HG03045 (cell line): ENCODE measurements at regions not wholly inside any gene's neighbourhood (a gene's known extent, or its start where the extent isn't known, plus 50 kb on each side); places are given as distances from the start of the nearest gene placed in this dataset.

ENCODE experiments used
- ATAC-seq: cut with Tn5 transposase; IDR thresholded peaks from one replicate; pipeline ENCODE4 v1.9.1; 2021; ENCODE audit warnings: mild to moderate bottlenecking, moderate library complexity; ENCODE audit not compliant: unreplicated experiment

DNA sequence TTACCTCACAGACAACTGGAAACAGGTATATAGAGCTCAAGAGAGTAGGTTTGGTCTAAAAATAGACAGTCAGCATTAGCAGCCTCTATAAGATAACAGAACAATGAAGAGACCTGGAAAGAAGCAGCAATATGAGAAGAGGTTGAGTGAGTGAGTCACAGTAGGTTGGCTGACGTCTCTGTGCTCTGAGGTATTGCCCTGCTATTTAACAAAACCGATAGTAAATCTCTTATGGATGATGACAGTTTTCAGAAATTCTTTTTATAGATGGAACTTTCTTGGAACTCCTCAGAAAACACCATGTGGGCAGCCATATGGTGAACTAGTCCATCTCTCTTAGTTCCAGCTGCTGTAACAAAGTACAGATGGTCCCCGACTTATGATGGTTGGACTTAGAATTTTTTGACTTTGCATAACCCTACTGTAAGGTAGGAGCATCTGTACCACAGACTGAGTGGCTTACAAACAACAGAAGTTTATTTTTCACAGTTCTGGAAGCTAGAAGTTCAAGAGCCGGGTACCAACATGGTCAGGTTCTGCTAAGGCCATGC, 123.5 kb downstream of the MBD2 start:
- ATAC-seq = no peak

DNA sequence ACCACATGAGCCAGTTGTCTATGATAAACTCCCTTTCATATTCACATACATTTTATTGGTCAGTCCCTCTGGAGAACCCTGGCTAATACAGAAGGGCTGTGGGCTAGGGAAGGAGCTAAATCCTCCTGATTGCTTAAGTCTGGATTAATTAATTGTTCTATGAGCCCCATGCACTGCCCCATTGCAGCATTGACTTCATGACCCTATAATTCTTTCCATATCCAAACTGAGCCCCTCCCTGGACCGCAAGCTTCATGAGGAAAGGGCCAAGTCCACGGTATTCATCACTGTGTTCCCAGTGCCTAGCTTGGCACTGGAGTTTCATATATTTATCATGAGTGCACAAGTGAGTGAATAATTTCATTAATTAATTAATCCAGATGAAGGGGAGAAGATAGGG, 124.0 kb downstream of the MBD2 start:
- ATAC-seq = no peak

DNA sequence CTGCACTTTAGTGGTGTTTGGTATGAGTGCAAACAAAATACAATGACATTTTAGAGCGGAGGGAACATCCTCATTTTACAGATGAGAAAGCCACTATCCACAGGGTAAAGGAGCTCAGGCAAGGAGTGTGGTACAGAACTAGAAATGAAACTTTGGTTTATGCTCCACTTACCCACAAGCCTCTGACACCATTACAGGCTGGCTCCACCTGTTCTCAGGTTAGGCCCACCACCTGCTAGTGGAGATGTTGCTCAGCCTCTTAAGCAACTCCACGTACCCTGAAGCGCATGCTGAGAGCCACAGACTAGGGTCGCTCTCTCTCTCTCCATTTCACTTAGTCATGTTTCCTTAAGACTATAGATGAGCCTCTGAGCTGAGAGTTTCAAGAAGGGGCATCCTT, 130.0 kb downstream of the MBD2 start:
- no peak for ATAC-seq

DNA sequence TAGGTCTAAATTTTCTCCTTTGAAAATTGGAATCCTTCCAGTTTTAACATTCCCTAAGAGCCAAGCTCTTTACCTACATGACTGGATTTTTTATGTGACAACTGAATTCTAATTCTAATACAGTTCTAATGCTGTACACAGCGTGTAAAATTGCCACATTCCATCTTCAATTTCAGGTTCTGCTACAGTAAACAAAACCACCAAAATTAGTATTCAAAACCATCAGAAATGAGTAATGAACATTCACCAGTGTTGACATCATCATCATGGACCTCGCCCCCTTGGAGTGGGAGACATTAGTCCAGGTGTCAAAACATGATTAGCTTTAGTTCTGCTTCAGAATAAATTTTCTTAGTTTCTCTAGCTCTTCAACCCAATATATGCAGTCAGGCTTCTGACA, 133.6 kb downstream of the MBD2 start:
- no peak for ATAC-seq

DNA sequence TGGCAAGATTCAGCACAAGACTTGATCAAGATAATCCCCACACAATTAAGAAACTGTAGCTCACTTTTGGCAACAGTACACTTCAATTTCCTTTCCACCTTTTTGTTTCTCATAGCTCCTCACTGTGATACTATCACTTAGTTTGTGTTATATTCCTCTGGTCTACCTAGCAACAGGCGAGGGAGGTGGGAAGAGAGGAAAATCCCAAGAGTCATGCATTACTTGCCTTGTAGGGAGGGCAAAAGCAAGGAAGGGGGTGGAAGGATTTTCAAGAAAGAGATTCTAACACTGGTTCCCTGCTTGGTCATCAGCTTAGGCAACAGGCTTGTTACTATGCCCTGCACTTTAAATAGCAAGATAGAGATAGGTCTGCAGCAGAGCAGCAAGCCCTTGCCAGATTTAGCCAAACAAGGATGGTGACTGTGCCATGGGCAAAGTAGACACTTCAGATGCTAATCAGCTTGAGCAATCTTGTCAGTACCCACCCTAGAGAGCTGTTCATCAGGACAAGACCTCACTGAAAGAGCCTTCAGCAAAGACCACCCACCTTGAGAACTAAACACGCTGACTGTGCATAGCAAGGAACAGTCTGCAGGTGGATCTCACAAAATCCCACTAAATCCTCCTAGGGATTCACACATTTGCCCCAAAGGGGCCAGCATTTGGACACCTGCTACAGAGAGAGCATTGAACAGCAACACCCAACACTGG, 134.6 kb downstream of the MBD2 start:
- ATAC-seq = no peak

DNA sequence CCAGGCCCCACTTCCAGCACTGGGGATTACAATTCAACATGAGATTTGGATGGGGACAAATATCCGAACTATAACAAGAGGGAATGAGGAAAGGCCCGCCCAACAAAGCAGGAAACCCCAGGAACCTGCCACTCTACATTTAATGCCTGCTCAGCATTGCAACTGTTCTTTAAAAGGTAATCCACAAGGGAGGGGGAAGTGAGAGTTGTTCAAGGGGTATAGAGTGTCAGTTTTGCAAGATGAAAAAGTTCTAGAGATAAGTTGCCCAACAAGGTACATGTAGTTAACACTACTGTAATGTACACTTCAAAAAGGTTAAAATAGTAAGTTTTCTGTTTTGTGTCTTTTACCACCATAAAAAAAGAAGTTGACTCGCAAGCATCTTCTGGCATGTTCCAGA, 137.6 kb downstream of the MBD2 start:
- ATAC-seq = no peak

DNA sequence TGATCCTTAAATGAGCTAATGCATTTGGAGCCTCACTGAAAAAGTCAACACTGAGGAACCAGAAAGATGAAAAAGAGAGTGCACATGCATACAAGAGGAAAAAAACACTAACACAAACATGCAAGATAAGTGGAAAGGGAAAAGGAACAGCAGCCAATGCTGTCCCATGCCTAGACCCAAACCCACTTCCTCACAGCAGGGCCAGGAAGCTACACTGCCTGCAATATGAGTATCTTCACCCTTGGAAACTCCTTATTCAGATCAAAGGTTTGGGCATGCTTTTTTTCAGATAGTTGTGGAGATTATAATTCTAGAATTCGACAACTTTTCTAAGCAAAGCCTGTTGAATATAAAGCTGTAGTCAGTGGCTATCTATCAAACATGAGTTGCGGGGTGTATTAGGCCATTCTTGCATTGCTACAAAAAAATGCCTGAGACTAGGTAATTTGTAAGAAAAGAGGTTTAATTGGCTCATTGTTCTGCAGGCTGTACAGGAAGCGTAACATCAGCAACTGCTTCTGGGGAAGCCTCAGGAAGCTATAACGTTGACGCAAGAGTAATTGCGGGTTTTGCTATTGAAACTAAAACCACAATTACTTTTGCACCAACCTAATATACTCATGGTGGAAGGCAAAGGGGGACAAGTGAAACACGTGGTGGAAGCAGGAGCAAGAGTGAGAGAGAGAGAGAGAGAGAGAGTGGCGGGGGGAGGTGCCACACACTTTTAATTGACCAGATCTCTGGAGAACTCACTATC, 138.2 kb downstream of the MBD2 start:
- ATAC-seq = no peak

DNA sequence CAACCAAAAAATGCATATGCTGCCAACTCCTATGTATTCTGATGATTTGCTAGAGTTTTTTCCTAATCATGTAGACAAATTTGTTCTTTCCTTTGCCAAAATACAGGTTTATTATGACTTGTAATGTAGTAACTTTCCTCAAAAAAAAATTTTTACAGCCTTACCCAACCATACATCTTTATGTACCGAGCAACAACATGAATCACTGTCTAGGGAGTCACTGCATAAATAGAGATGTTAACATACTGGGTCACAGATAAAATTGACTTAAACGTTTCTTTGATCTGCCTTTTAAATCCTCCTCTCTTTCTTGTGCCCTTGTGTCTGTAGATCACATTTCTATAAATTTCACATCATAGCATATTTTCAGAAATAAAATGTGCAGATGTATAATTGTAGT, 143.6 kb downstream of the MBD2 start:
- no peak for ATAC-seq

DNA sequence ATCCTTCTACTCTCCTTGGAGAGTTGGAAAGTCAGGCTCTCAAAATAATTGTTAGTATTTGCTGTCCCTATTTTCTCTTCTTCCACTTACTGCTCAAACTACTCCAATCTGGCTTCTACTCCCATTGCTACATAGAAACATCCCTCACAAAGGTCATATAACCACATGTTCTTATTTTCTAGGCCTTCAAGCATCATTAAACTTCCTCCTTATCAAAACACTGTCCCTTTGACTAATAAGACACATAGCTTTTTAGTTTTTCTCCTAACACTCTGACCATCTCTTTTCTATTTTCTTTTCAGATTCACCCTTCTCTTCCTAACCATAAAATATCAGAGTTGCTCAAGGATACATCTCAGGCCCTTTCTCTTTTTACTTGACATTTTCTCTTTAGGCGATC, 148.3 kb downstream of the MBD2 start:
- ATAC-seq = no peak

DNA sequence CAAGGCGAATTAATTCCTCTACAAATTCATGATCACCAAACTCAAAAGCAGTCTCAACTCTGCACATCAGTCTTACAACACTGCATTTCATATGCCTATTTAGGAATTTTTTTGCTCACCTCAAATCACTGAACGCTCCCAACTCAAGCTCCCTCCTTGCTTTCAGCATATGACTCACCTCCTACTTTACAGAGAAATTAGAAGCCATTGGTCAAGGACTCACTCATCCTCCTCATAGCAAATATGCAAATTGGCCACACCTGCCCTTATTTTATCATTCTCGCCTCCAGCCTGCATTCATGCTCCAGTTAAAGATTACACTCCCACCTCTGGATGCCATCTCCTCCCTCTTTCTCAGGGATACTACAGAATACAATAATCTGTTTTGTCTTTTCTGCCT, 148.8 kb downstream of the MBD2 start:
- ATAC-seq = no peak

DNA sequence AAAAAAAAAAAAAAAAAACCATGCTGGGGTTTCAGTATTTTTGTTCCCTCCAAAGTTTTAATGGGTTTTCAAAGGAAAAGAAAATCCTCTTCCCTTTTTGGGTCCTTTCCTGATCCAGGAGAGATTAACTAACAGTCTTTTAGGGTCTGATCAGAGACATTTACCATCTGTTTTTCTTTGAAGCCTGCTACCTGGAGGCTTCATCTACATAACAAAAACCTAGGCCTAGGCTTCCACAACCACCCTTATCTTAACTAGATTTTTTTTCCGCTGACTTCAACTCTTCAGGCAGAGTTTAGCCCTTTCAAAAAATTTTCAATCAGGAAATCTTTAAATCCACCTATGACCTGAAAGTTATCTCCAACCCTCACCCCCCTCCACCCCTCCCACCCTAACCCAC, 154.7 kb downstream of the MBD2 start:
- ATAC-seq = no peak

DNA sequence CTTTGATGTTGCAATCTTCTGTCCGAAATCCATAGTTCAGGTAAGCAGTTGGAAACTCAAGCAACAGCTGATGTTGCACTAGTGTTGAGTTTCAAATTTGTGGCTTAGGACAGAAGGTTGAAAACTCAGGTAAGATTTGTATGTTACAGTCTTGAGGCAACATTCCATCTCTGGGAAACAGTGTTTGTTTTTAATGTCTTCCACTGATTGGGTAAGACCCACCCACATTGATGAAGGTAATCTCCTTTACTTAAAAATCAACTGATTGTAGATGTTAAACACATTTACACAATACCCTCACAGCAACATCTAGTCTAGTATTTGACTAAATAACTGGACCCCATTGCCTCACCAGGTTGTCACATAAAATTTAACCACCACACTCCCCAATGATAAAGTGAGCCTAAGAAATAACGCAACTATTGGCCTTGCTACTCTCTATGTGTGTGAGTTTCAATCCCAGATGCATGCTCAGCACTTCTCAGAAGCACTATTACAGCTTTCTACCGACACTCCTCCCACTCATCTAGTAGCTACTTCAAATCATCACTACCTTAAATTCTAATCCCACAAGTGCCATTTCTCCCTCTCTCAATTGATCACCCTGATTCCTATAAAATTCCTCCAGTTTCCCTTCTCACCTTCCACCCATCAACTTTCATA, 164.0 kb downstream of the MBD2 start:
- no peak for ATAC-seq

DNA sequence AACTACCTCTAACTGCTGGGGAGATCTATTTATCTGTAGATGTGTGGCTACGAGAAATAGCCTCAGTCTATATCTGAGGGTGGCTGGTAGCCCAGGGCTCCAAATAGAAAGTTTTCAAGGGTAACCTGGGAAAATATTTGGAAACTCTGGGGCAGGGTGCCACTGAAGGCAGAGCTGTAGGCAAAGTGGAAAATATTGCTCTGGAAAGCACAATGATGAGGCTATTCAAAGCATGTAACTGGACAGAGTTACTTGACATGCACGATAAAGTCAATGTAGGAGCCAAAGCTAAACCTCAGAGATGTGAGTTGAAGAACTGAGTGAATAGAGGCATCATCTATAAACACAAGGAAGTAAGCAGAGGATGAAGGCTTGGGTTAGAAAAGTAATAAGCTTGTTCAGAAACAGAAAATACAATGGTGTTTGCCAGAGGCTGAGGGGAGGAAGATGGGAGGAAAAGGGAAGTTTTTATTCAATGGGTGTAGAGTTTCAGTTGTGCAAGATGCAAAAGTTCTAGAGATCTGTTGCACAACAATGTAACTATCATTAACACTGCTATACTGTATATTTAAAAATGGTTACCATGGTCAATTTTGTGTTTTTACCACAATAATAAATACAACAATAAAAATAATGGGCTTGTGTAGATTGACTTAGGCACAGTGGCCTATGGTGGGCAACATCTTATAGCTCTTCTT, 171.6 kb downstream of the MBD2 start:
- ATAC-seq = no peak

DNA sequence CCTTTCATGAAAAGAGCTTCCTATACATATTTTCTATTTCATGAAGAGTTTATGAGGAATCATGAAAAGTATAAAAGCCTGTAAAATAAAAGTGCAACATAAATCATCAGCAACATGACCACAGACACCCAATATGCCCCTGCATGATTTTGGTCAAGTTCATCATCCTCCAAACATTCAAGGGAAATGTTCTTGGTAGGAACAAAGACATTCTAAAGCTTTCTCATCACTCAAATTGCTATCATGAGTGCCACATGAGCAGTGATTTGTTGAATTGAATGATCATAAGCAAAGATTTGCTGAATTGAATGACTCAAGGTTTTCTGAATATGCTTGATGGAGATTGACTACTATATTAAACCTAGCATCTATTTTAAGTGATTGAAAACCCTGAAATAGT, 172.2 kb downstream of the MBD2 start:
- ATAC-seq = no peak

DNA sequence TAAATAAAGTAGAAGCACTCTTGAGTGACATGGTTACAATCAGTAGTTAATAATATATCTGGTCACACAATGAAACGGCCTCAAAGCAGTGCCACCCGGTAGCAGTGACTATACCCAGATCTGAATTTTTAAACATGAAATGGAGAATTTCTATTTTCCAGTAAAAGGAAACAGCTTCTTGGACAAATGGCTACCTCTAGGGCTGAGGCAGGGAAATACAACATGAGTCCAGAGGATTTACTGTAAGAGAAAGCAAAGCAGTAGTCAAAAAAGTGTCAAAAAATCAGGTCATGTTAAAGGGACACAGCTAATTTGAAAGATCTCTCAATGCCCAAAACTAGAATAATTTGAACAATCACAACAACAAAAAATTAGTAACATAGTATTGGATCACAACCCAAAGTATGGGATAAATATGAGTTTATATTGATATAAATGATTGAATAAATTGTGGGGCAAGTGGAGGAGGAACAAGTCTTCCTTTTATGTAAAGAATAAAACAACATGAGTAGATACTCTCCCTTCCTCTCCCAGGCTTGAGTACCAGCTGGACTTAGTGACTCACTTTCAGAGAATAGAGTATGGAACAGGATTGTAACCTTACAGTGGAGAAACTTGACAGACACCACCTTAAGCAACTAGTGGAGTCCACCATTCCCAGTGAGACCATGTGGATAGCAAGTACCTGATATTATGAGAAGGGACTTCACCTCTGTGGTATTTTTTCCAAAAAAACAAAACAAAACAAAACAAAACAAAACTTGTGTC, 180.8 kb downstream of the MBD2 start:
- no peak for ATAC-seq

DNA sequence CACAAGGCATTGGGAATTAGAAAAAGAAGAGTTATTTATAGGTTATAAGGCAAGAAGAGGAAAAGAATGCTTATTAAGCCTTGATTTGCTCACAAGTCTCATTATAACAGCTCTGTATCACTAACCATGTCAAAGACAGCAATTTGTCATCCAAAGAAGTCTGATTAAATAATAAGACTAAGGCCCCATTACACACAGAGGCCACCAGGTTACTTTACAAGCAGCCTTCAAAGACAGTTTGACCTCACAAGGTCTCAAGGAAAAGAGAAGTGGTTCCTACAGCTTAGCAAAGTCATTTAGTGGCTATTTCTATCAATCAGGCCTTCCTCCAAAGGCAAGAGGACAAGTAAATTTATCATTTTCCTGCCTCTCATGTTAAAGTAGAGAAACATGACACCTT, 188.5 kb downstream of the MBD2 start:
- ATAC-seq = no peak

DNA sequence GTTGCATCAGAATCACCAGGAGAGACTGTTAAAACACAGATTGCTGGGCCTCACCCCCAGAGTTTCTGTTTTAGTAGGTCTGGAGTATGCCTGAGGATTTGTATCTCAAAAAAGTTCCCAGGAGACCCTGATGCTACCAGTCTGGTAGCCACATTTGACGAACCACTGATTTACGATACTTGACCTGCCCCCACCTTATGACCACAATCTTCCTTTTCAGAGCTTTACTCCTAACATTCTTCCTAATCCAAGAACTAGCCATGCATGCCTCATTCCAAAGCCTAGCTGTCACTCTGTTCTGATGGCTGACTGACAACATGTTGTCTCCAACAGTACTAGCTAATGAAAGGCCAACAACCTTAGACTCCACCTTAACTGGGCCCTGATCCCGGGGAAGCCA, 191.4 kb downstream of the MBD2 start:
- ATAC-seq = no peak

DNA sequence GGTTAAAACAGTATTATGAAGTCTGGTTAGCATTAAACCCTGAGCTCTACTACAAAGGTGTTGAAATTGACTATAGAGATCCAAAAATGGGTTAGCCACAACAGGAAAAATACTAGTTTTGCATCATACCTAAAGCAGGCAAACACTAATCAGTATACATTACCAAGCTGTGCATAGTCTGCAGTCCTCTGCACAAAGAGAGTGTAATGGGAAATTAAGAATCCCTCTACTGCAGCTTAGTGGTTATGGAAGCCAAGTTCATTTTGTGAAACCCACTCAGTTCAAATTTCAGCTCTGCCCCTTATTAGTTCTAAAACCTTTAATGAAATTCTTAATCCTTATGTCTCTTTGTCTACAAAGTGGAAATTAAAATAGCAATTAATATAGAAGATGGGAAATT, 192.1 kb downstream of the MBD2 start:
- no peak for ATAC-seq

DNA sequence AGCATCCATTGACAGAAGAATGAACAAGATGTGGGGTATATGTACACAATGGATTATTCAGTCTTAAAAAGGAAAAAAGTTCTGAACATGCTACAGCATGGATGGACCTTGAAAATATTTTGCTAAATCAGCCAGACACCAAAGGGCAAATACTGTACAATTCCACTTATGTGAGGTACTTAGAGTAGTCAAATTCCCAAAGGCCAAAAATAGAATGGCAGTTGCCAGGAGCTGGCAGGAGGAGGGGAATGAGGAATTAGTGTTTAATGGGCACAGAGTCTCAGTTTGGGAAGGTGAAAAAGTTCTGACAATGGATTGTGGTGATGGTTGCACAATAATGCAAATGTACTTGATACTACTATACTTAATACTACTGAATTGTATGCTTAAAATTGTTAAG, 193.2 kb downstream of the MBD2 start:
- no peak for ATAC-seq

DNA sequence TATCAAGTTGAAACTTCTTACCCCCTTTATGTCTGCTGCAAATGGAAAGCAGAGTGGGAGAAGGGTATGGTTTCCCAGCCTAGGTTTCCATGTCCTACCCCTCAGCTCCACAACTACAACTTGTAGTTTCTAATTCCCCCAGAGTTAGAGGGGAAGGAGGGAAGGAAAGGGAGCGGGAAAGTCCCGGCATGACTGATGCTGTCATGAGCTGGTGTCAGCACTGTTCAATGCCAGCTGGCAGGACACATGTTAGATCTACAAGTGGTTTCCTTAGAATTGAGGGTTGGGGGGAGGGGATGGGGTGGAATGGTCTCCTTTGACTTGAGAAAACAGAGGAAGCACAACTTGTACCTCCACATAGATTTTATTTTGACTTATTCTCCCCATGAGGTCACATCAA, 194.0 kb downstream of the MBD2 start:
- no peak for ATAC-seq

DNA sequence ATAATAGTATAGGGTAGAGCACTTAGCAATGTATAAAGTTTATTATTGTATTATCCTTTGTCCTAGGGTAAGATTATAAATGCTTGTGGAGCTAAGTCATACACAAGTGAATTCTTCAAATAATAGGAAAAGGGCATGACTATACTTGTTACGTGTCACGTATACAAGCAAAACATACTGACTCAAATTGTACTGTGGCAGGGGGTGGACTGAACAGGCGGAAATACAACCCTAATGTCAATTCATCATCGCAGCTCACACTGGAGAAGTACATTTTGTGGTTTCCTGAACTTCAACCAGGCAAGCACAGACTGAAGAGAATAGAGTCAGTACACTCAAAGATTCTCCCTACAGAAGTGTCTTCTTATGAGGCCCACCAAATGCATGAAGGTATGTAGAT, 201.0 kb downstream of the MBD2 start:
- ATAC-seq = no peak
